IPS-18a (cell line): ENCODE measurements at regions not wholly inside any gene's neighbourhood (a gene's known extent, or its start where the extent isn't known, plus 50 kb on each side); places are given as distances from the start of the nearest gene placed in this dataset.
"Not testable (repeated sequence)": the region's sequence is repeated elsewhere in the genome, so short reads cannot be mapped to it uniquely, and the experiment has no call there.

Experiments used
- H3K27ac ChIP-seq: one replicate; pipeline ENCODE4 v1.5.1; 2013; ENCODE audit warnings: low read length
- H3K27me3 ChIP-seq: one replicate; pipeline ENCODE4 v1.6.1; 2013; ENCODE audit warnings: mild to moderate bottlenecking, low read length; ENCODE audit not compliant: control insufficient read depth, insufficient read depth
- H3K36me3 ChIP-seq: one replicate; pipeline ENCODE4 v1.6.1; 2013; ENCODE audit warnings: low read depth, low read length; ENCODE audit not compliant: control insufficient read depth
- H3K4me1 ChIP-seq: one replicate; pipeline ENCODE4 v1.6.1; 2013; ENCODE audit warnings: low read depth, low read length; ENCODE audit not compliant: control insufficient read depth
- H3K4me3 ChIP-seq: one replicate; pipeline ENCODE4 v1.5.1; 2013; ENCODE audit warnings: low read length
- H3K9ac ChIP-seq: one replicate; pipeline ENCODE4 v1.6.1; 2013; ENCODE audit warnings: mild to moderate bottlenecking, low read length, moderate library complexity
- H3K9me3 ChIP-seq: one replicate; pipeline ENCODE4 v1.6.1; 2013; ENCODE audit warnings: low read depth, low read length; ENCODE audit not compliant: control insufficient read depth

DNA sequence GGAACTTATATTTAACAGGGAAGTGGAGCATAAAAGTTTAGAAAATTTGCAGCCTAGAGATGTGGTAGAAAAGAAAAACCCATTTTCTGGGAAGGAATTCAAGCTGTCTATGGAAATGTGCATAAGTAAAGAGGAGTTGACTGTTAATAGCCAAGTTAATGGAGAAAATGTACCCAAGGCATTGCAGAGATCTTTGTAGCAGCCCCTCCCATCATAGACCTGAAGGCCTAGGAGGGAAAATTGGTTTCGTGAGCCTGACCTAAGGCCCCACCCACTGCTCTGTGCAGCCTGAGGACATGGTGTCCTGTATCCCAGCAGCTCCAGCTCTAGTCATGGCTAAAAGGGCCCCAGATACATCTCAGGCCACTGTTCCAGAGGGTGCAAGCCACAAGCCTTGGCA is 772.4 kb upstream of the RIOK2 start:
- no peaks in the 10 kb centered on the region for H3K36me3 ChIP-seq
- H3K9ac ChIP-seq, result no peak overlapping the region
- no peak overlapping the region for H3K4me3 ChIP-seq
- no peak overlapping the region for H3K27ac ChIP-seq
- H3K9me3 ChIP-seq, result no peaks in the 10 kb centered on the region
- H3K27me3 ChIP-seq, result no peaks in the 10 kb centered on the region
- no peaks in the 10 kb centered on the region for H3K4me1 ChIP-seq

GRCh38 chr5:97967292-97967691 is 784.2 kb upstream of the RIOK2 start:
- Histone ChIP-seq H3K27ac (no peak overlapping the region), H3K9me3 (no peaks in the 10 kb centered on the region), H3K36me3 (no peaks in the 10 kb centered on the region), H3K9ac (no peak overlapping the region), H3K27me3 (no peaks in the 10 kb centered on the region), H3K4me3 (no peak overlapping the region), H3K4me1 (no peaks in the 10 kb centered on the region)

GRCh38 chr5:97968346-97968745 is 785.3 kb upstream of the RIOK2 start:
- Histone ChIP-seq H3K4me3 (no peak overlapping the region), H3K9ac (no peak overlapping the region), H3K36me3 (no peaks in the 10 kb centered on the region), H3K4me1 (no peaks in the 10 kb centered on the region), H3K27me3 (no peaks in the 10 kb centered on the region), H3K27ac (no peak overlapping the region), H3K9me3 (no peaks in the 10 kb centered on the region)

GRCh38 chr5:97979740-97980139 is 793.7 kb upstream of the RGMB start:
- Histone ChIP-seq H3K4me3 (no peak overlapping the region), H3K36me3 (no peaks in the 10 kb centered on the region), H3K4me1 (no peaks in the 10 kb centered on the region), H3K9ac (no peak overlapping the region), H3K9me3 (no peaks in the 10 kb centered on the region), H3K27me3 (no peaks in the 10 kb centered on the region), H3K27ac (no peak overlapping the region)

- Histone ChIP-seq H3K27ac (no peak overlapping the region), H3K36me3 (no peaks in the 10 kb centered on the region), H3K9ac (no peak overlapping the region), H3K9me3 (no peaks in the 10 kb centered on the region), H3K4me3 (no peak overlapping the region), H3K27me3 (no peaks in the 10 kb centered on the region), H3K4me1 (no peaks in the 10 kb centered on the region)
Measured at GRCh38 chr5:97980291-97980690, 793.2 kb upstream of the RGMB start.

GRCh38 chr5:97986069-97986468 is 787.4 kb upstream of the RGMB start:
- no peak overlapping the region for H3K4me3 ChIP-seq
- peaks cover 2% of the 10 kb centered on the region for H3K9me3 ChIP-seq
- H3K27me3 ChIP-seq, result no peaks in the 10 kb centered on the region

DNA sequence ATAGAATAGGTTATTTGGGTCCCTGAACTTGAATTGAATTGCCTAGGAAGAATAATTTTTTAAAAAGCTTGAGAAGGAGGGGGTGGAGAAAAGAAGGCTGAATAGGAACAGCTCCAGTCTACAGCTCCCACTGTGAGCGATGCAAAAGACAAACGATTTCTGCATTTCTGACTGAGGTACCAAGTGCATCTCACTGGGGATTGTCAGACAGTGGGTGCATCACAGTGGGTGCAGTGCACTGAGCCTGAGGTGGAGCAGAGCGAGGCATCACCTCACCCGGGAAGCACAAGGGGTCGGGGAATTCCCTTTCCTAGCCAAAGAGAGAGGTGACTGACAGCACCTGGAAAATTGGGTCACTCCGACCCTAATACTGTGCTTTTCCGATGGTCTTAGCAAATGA is 782.2 kb upstream of the RGMB start:
- Histone ChIP-seq H3K4me3 (no peak overlapping the region), H3K9ac (no peak overlapping the region), H3K9me3 (peaks cover 4% of the 10 kb centered on the region), H3K27ac (no peak overlapping the region), H3K27me3 (no peaks in the 10 kb centered on the region), H3K4me1 (no peaks in the 10 kb centered on the region), H3K36me3 (no peaks in the 10 kb centered on the region)

More at GRCh38 chr5:97986069-97986468, 787.4 kb upstream of the RGMB start:
- no peak overlapping the region for H3K27ac ChIP-seq
- H3K36me3 ChIP-seq, result no peaks in the 10 kb centered on the region
- no peak overlapping the region for H3K9ac ChIP-seq
- no peaks in the 10 kb centered on the region for H3K4me1 ChIP-seq

DNA sequence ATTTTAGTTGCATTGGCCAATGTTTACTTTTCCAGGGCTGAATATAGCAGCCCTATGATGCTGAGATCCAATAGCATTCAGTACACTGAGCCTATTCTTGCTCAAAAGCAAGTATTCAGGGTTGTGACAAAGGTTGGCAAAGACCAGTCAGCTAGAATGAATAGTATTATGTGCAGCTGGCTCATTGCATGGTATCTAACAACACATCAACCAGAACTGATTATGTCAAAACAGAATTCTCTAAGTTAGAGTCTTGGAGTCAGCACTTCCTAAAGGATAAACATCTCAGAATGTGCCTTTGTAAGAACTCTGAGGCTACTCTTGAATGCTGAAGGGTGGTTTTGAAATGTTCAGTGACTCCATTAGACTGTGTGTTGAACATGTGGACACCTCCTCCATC is 774.5 kb upstream of the RGMB start:
- no peak overlapping the region for H3K4me3 ChIP-seq
- no peak overlapping the region for H3K9ac ChIP-seq
- no peaks in the 10 kb centered on the region for H3K27me3 ChIP-seq

GRCh38 chr5:98004463-98004862 is 769.0 kb upstream of the RGMB start:
- no peaks in the 10 kb centered on the region for H3K9me3 ChIP-seq
- H3K4me3 ChIP-seq, result no peak overlapping the region
- H3K4me1 ChIP-seq, result no peaks in the 10 kb centered on the region
- no peak overlapping the region for H3K27ac ChIP-seq
- H3K9ac ChIP-seq, result no peak overlapping the region
- no peaks in the 10 kb centered on the region for H3K27me3 ChIP-seq
- H3K36me3 ChIP-seq, result no peaks in the 10 kb centered on the region

More for the DNA sequence above, 774.5 kb upstream of the RGMB start:
- Histone ChIP-seq H3K27ac (no peak overlapping the region), H3K4me1 (no peaks in the 10 kb centered on the region), H3K9me3 (no peaks in the 10 kb centered on the region), H3K36me3 (no peaks in the 10 kb centered on the region)

GRCh38 chr5:98016771-98017170 is 756.7 kb upstream of the RGMB start:
- no peak overlapping the region for H3K27ac ChIP-seq
- no peaks in the 10 kb centered on the region for H3K9me3 ChIP-seq
- H3K4me3 ChIP-seq, result no peak overlapping the region
- no peaks in the 10 kb centered on the region for H3K4me1 ChIP-seq
- no peaks in the 10 kb centered on the region for H3K36me3 ChIP-seq
- no peak overlapping the region for H3K9ac ChIP-seq
- no peaks in the 10 kb centered on the region for H3K27me3 ChIP-seq

DNA sequence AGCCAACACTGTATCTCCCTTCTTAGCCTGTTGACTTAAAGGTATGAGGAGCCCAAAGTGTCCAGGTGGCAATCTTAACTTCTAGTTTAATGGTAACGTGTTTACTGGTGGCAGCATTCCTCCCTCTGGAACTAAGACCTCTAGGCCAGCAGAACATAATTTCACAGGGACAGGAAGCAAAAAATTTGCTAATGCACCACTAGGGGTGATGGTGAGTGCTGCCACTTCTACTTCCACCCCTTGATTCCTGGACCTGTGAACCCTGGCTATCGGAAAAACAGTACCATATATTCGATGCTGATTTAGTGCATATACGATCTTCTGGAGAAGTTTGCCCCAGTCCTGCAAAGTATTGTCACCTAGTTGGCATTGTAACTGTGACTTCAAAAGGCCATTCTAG is 743.2 kb upstream of the RGMB start:
- not testable (repeated sequence) for H3K27me3 ChIP-seq, H3K9me3 ChIP-seq, H3K36me3 ChIP-seq, H3K4me1 ChIP-seq, H3K4me3 ChIP-seq, H3K27ac ChIP-seq, H3K9ac ChIP-seq

- not testable (repeated sequence) for H3K9me3 ChIP-seq, H3K9ac ChIP-seq, H3K27ac ChIP-seq
Measured at GRCh38 chr5:98031036-98031435, 742.4 kb upstream of the RGMB start.

More at GRCh38 chr5:98031036-98031435, 742.4 kb upstream of the RGMB start:
- not testable (repeated sequence) for H3K36me3 ChIP-seq, H3K4me3 ChIP-seq, H3K4me1 ChIP-seq, H3K27me3 ChIP-seq
